Adrenal gland (tissue), 9 donors: ENCODE measurements at regions not wholly inside any gene's neighbourhood (a gene's known extent, or its start where the extent isn't known, plus 50 kb on each side); places are given as distances from the start of the nearest gene placed in this dataset.

ENCODE experiments used
- DNase-seq, 7 donors: peaks; one replicate each; pipeline ENCODE4 v3.0.0-alpha.2; 2019 to 2020
- H3K27ac ChIP-seq, 5 donors: fragments of 200-600 bp; sonication (generic) in 4 of 5; 1 replicate in 3 of 5; 2 replicates in 2 of 5; pipeline versions ENCODE4 v1.5.1 to v1.8.0; 2016 to 2020; ENCODE audit warnings: mild to moderate bottlenecking in 1 of 5
- H3K27me3 ChIP-seq: fragments of 200-600 bp; 2 replicates; pipeline ENCODE4 v1.8.0; 2021
- H3K36me3 ChIP-seq, 2 donors: fragments of 200-600 bp; replicated peaks in 1 of 2; 1 replicate in 1 of 2; 2 replicates in 1 of 2; pipeline versions ENCODE4 v1.5.1 to v1.8.0; 2018 to 2022
- H3K4me1 ChIP-seq, 2 donors: fragments of 200-600 bp; replicated peaks in 1 of 2; 1 replicate in 1 of 2; 2 replicates in 1 of 2; pipeline versions ENCODE4 v1.5.1 to v1.8.0; 2018 to 2021
- H3K4me3 ChIP-seq, 4 donors: fragments of 200-600 bp; sonication (generic) in 3 of 4; one replicate each; pipeline ENCODE4 v1.5.1; 2016 to 2018
- H3K9me3 ChIP-seq, 3 donors: fragments of 200-600 bp; sonication (generic) in 1 of 3; replicated peaks in 1 of 3; 1 replicate in 2 of 3; 2 replicates in 1 of 3; pipeline versions ENCODE4 v1.5.1 to v1.8.0; 2016 to 2021
- CTCF ChIP-seq, 6 experiments: fragments of 450-650 bp in 4 of 6; fragments of 200-600 bp in 2 of 6; sonication (generic) in 1 of 6; IDR thresholded peaks; 1 replicate in 5 of 6; 2 replicates in 1 of 6; pipeline versions ENCODE4 v1.5.1 to v1.8.0; 2016 to 2021; ENCODE audit warnings: antibody characterized with exemption in 6 of 6, mild to moderate bottlenecking in 2 of 6, moderate library complexity in 1 of 6
- POLR2A ChIP-seq, 2 donors: fragments of 450-650 bp; IDR thresholded peaks; one replicate each; pipeline ENCODE4 v1.6.1; 2017; ENCODE audit warnings: antibody characterized with exemption in 2 of 2, mild to moderate bottlenecking in 2 of 2, moderate library complexity in 1 of 2
- WGBS, 4 donors: extraction: QIAGEN DNeasy Blood & Tissue Kit in 2 of 4; methylation state at CpG; one replicate each; pipeline versions ENCODE4 v1.1.5 to v1.1.7; 2013 to 2017; 5-methylcytosine and 5-hydroxymethylcytosine counted together
- intact Hi-C, 2 donors: fragments of 100-400 bp; cut with DNase I; formaldehyde crosslinking; loops; one replicate each; pipeline versions ENCODE4 v1.14.1 to v1.15.0; 2022 to 2023
- donor health status: healthy with polysubstance abuse.
- donor health status: Bipolar disorder and iron deficiency.
- donor health status: DM: yes; HTN: yes; CAD: no.
- donor health status: DM: no; HTN: no; CAD: no.
- donor health status: DM: no; HTN: no; CAD: no.

- no peak overlapping the region for H3K27ac ChIP-seq
- no peaks in the 10 kb centered on the region for H3K27me3 ChIP-seq
- no peaks in the 10 kb centered on the region for H3K36me3 ChIP-seq
- 78 to 88% (median 84%) methylated on average over 5 of the region's 5 CpGs for WGBS, 4 donors
- intact Hi-C loops = no loop called here
- TF ChIP-seq POLR2A (IDR thresholded peaks at IDR 0.05) (no peak), CTCF (IDR thresholded peaks at IDR 0.05) (no peak)
- DNase-seq = no peak
- no peak overlapping the region for H3K4me3 ChIP-seq
- H3K9me3 ChIP-seq = no peaks in the 10 kb centered on the region
- no peaks in the 10 kb centered on the region for H3K4me1 ChIP-seq
Measured at GRCh38 chr2:190810981-190811587, 69.5 kb upstream of the GLS start.

- Histone ChIP-seq H3K9me3 (no peaks in the 10 kb centered on the region), H3K27me3 (no peaks in the 10 kb centered on the region), H3K27ac (no peak overlapping the region), H3K4me1 (no peaks in the 10 kb centered on the region), H3K4me3 (no peak overlapping the region), H3K36me3 (no peaks in the 10 kb centered on the region)
- intact Hi-C loops = no loop called here
- no peak for DNase-seq
- TF ChIP-seq CTCF (IDR thresholded peaks at IDR 0.05) (no peak), POLR2A (IDR thresholded peaks at IDR 0.05) (no peak)
Measured at GRCh38 chr2:190811811-190812210, 68.8 kb upstream of the GLS start.

- Histone ChIP-seq H3K27ac (no peak overlapping the region), H3K27me3 (no peaks in the 10 kb centered on the region), H3K36me3 (no peaks in the 10 kb centered on the region), H3K4me3 (no peak overlapping the region), H3K9me3 (no peaks in the 10 kb centered on the region), H3K4me1 (no peaks in the 10 kb centered on the region)
- DNase-seq = no peak
- intact Hi-C loops = no loop called here
- TF ChIP-seq POLR2A (IDR thresholded peaks at IDR 0.05) (no peak), CTCF (IDR thresholded peaks at IDR 0.05) (no peak)
- 83 to 92% (median 88%) methylated on average over 5 of the region's 5 CpGs for WGBS, 4 donors
Measured at GRCh38 chr2:190812506-190813294, 67.9 kb upstream of the GLS start.

- 77 to 87% (median 82%) methylated on average over 2 of the region's 2 CpGs for WGBS, 4 donors
Measured at GRCh38 chr2:190815226-190815625, 65.4 kb upstream of the GLS start.

More at GRCh38 chr2:190815226-190815625, 65.4 kb upstream of the GLS start:
- Histone ChIP-seq H3K36me3 (no peaks in the 10 kb centered on the region), H3K4me3 (no peak overlapping the region), H3K4me1 (no peaks in the 10 kb centered on the region), H3K9me3 (no peaks in the 10 kb centered on the region), H3K27me3 (no peaks in the 10 kb centered on the region), H3K27ac (no peak overlapping the region)
- TF ChIP-seq POLR2A (IDR thresholded peaks at IDR 0.05) (no peak), CTCF (IDR thresholded peaks at IDR 0.05) (no peak)
- intact Hi-C loops = no loop called here
- DNase-seq = no peak
